HepG2 (cell line): ENCODE measurements at regions not wholly inside any gene's neighbourhood (a gene's known extent, or its start where the extent isn't known, plus 50 kb on each side); places are given as distances from the start of the nearest gene placed in this dataset.

Experiments used
- MAF1 ChIP-seq: sonication (generic); formaldehyde crosslinking; IDR thresholded peaks from 2 replicates; pipeline ENCODE4 v1.5.0; 2020; ENCODE audit warnings: missing genetic modification reagents, borderline replicate concordance
- NR1H2 ChIP-seq: sonication (generic); formaldehyde crosslinking; IDR thresholded peaks from 2 replicates; pipeline ENCODE4 v1.8.1; 2022; ENCODE audit warnings: low read depth, missing genetic modification reagents, borderline replicate concordance
- REXO4 ChIP-seq: sonication (generic); formaldehyde crosslinking; IDR thresholded peaks from 2 replicates; pipeline ENCODE4 v1.8.0; 2022; ENCODE audit warnings: missing genetic modification reagents, mild to moderate bottlenecking, borderline replicate concordance
- SMAD3 ChIP-seq: sonication (generic); formaldehyde crosslinking; IDR thresholded peaks from 2 replicates; pipeline ENCODE4 v1.4.0; 2020; ENCODE audit warnings: missing genetic modification reagents
- SOX5 ChIP-seq: IDR thresholded peaks from 2 replicates; pipeline ENCODE4 v1.6.1; 2016; ENCODE audit warnings: borderline replicate concordance
- THAP11 ChIP-seq: IDR thresholded peaks from 2 replicates; pipeline ENCODE4 v1.6.1; 2016; ENCODE audit warnings: missing biosample characterization, missing genetic modification reagents
- ZNF83 ChIP-seq: sonication (generic); formaldehyde crosslinking; IDR thresholded peaks from 2 replicates; pipeline ENCODE4 v1.4.0; 2020; ENCODE audit warnings: missing genetic modification reagents, mild to moderate bottlenecking, borderline replicate concordance
- ZZZ3 ChIP-seq: sonication (generic); formaldehyde crosslinking; IDR thresholded peaks from 2 replicates; pipeline ENCODE4 v1.4.0; 2020; ENCODE audit warnings: missing genetic modification reagents, mild to moderate bottlenecking, borderline replicate concordance
- TF ChIP-seq, protein P1 (sequence below), 2 experiments: fragments of 450-650 bp in 1 of 2; sonication (generic) in 1 of 2; formaldehyde crosslinking; IDR thresholded peaks; 2 replicates each; pipeline versions ENCODE4 v1.5.0 to v1.8.0; 2020 to 2022; ENCODE audit warnings: mild to moderate bottlenecking in 1 of 2, missing genetic modification reagents in 1 of 2
- TF ChIP-seq, protein P2 (sequence below): sonication (generic); formaldehyde crosslinking; IDR thresholded peaks from 2 replicates; pipeline ENCODE4 v1.5.1; 2020; ENCODE audit warnings: mild to moderate bottlenecking, missing genetic modification reagents, moderate library complexity
- TF ChIP-seq, protein P3 (sequence below): sonication (generic); formaldehyde crosslinking; IDR thresholded peaks from 2 replicates; pipeline ENCODE4 v1.4.0; 2020; ENCODE audit warnings: missing genetic modification reagents
- TF ChIP-seq, protein P4 (sequence below): sonication (generic); formaldehyde crosslinking; conservative IDR thresholded peaks from 2 replicates; pipeline ENCODE4 v1.4.0; 2020; ENCODE audit warnings: missing genetic modification reagents
- TF ChIP-seq, protein P5 (sequence below): sonication (generic); formaldehyde crosslinking; IDR thresholded peaks from 2 replicates; pipeline ENCODE4 v1.5.0; 2020; ENCODE audit warnings: missing genetic modification reagents
- TF ChIP-seq, protein P6 (sequence below): sonication (generic); formaldehyde crosslinking; IDR thresholded peaks from 2 replicates; pipeline ENCODE4 v1.5.0; 2020; ENCODE audit warnings: missing genetic modification reagents, mild to moderate bottlenecking, borderline replicate concordance
- TF ChIP-seq, protein P7 (sequence below): sonication (generic); formaldehyde crosslinking; IDR thresholded peaks from 2 replicates; pipeline ENCODE4 v1.9.0; 2021; ENCODE audit warnings: missing genetic modification reagents, mild to moderate bottlenecking, borderline replicate concordance

DNA sequence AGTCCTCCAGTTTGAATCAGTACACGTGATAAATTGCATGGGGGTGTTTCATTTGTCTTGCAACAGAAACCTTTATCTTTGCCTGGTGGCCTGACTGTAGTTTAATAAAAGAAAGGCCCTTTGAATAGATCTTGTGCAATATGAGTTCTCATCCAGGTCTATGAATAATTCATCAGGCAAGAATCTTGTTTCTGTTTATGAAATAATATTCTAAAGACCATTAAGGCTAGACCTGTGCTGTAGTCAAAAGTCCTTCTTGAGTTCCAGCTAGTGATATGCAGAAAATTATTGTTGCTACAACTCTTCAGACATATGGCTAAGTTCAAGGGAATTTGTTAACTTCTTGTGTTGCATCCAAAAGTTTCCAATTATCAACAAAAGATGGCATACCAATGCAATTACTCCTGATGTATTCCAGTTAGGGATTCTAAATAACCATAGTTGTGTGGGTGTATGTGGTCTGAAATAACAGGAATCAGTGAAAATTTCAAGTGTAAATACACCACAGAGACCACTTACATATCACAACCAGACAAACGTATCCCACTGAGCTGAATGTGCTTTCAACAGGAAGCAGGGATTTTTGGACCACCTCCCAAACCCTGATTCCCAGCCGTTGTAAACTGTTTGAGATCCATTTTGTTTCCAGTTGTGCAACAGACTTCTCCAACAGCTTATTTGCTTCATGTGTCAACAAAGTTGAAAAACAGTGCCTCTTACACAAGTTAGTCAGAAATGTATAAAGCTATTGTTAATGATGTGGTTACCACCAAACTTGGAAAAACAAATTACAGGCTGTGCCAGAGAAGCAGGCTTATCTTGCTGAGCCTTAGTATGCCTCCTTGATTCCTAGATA is 54.7 kb upstream of the BICC1 start (continued):
- TF ChIP-seq THAP11 (CRISPR knock-in tag) (peak; percentile 65), SOX5 (CRISPR knock-in tag) (peak; percentile 82; the same call in 1 of the 2 replicates), ZZZ3 (CRISPR knock-in tag) (no peak), REXO4 (CRISPR knock-in tag) (no peak), NR1H2 (CRISPR knock-in tag) (no peak), ZNF83 (CRISPR knock-in tag) (no peak), MAF1 (CRISPR knock-in tag) (no peak), SMAD3 (CRISPR knock-in tag) (peak; percentile 62; the same call in 1 of the 2 replicates)
- TF ChIP-seq, protein P1, sequence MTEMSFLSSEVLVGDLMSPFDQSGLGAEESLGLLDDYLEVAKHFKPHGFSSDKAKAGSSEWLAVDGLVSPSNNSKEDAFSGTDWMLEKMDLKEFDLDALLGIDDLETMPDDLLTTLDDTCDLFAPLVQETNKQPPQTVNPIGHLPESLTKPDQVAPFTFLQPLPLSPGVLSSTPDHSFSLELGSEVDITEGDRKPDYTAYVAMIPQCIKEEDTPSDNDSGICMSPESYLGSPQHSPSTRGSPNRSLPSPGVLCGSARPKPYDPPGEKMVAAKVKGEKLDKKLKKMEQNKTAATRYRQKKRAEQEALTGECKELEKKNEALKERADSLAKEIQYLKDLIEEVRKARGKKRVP (CRISPR knock-in tag; IDR thresholded peaks at IDR 0.05), result peak in 1 of 2 experiments; percentile 64; a peak in 1 of 4 replicates
- TF ChIP-seq, protein P2, sequence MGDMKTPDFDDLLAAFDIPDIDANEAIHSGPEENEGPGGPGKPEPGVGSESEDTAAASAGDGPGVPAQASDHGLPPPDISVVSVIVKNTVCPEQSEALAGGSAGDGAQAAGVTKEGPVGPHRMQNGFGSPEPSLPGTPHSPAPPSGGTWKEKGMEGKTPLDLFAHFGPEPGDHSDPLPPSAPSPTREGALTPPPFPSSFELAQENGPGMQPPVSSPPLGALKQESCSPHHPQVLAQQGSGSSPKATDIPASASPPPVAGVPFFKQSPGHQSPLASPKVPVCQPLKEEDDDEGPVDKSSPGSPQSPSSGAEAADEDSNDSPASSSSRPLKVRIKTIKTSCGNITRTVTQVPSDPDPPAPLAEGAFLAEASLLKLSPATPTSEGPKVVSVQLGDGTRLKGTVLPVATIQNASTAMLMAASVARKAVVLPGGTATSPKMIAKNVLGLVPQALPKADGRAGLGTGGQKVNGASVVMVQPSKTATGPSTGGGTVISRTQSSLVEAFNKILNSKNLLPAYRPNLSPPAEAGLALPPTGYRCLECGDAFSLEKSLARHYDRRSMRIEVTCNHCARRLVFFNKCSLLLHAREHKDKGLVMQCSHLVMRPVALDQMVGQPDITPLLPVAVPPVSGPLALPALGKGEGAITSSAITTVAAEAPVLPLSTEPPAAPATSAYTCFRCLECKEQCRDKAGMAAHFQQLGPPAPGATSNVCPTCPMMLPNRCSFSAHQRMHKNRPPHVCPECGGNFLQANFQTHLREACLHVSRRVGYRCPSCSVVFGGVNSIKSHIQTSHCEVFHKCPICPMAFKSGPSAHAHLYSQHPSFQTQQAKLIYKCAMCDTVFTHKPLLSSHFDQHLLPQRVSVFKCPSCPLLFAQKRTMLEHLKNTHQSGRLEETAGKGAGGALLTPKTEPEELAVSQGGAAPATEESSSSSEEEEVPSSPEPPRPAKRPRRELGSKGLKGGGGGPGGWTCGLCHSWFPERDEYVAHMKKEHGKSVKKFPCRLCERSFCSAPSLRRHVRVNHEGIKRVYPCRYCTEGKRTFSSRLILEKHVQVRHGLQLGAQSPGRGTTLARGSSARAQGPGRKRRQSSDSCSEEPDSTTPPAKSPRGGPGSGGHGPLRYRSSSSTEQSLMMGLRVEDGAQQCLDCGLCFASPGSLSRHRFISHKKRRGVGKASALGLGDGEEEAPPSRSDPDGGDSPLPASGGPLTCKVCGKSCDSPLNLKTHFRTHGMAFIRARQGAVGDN (CRISPR knock-in tag), result no peak
- TF ChIP-seq, protein P3, sequence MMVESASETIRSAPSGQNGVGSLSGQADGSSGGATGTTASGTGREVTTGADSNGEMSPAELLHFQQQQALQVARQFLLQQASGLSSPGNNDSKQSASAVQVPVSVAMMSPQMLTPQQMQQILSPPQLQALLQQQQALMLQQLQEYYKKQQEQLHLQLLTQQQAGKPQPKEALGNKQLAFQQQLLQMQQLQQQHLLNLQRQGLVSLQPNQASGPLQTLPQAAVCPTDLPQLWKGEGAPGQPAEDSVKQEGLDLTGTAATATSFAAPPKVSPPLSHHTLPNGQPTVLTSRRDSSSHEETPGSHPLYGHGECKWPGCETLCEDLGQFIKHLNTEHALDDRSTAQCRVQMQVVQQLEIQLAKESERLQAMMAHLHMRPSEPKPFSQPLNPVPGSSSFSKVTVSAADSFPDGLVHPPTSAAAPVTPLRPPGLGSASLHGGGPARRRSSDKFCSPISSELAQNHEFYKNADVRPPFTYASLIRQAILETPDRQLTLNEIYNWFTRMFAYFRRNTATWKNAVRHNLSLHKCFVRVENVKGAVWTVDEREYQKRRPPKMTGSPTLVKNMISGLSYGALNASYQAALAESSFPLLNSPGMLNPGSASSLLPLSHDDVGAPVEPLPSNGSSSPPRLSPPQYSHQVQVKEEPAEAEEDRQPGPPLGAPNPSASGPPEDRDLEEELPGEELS (CRISPR knock-in tag), result peak; percentile 90
- TF ChIP-seq, protein P4, sequence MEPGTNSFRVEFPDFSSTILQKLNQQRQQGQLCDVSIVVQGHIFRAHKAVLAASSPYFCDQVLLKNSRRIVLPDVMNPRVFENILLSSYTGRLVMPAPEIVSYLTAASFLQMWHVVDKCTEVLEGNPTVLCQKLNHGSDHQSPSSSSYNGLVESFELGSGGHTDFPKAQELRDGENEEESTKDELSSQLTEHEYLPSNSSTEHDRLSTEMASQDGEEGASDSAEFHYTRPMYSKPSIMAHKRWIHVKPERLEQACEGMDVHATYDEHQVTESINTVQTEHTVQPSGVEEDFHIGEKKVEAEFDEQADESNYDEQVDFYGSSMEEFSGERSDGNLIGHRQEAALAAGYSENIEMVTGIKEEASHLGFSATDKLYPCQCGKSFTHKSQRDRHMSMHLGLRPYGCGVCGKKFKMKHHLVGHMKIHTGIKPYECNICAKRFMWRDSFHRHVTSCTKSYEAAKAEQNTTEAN, result peak; percentile 77
- TF ChIP-seq, protein P5, sequence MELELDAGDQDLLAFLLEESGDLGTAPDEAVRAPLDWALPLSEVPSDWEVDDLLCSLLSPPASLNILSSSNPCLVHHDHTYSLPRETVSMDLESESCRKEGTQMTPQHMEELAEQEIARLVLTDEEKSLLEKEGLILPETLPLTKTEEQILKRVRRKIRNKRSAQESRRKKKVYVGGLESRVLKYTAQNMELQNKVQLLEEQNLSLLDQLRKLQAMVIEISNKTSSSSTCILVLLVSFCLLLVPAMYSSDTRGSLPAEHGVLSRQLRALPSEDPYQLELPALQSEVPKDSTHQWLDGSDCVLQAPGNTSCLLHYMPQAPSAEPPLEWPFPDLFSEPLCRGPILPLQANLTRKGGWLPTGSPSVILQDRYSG (CRISPR knock-in tag), result no peak
- TF ChIP-seq, protein P6, sequence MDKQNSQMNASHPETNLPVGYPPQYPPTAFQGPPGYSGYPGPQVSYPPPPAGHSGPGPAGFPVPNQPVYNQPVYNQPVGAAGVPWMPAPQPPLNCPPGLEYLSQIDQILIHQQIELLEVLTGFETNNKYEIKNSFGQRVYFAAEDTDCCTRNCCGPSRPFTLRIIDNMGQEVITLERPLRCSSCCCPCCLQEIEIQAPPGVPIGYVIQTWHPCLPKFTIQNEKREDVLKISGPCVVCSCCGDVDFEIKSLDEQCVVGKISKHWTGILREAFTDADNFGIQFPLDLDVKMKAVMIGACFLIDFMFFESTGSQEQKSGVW, result no peak
- TF ChIP-seq, protein P7, sequence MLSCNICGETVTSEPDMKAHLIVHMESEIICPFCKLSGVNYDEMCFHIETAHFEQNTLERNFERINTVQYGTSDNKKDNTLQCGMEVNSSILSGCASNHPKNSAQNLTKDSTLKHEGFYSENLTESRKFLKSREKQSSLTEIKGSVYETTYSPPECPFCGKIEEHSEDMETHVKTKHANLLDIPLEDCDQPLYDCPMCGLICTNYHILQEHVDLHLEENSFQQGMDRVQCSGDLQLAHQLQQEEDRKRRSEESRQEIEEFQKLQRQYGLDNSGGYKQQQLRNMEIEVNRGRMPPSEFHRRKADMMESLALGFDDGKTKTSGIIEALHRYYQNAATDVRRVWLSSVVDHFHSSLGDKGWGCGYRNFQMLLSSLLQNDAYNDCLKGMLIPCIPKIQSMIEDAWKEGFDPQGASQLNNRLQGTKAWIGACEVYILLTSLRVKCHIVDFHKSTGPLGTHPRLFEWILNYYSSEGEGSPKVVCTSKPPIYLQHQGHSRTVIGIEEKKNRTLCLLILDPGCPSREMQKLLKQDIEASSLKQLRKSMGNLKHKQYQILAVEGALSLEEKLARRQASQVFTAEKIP (CRISPR knock-in tag), result no peak
